ENCODE measurements at regions not wholly inside any gene's neighbourhood (a gene's known extent, or its start where the extent isn't known, plus 50 kb on each side); places are given as distances from the start of the nearest gene placed in this dataset.

DNA sequence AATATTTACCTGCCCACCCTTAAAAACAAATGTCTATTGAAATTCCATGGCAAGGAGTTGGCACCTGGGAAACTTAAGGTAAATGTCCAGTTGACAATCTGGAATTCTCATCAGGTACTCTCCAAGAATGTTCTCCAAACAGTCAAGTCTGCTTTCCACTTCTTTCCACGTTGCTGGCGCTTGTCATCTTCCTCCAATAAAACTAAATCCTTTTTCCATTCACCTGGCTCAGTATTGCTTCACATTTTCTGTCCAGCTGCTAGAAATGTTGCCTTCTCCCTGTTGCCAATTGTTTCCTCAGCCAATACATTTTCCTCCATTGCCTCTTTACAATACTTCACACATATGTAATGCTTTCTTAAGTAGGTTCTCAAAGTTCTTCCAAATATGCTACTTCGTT, 1288.1 kb upstream of the MAP3K7 start:
- no peak overlapping the region for H3K27ac ChIP-seq
- no peak for DNase-seq (ENCODE audit: low spot score)
- no peak overlapping the region for H3K4me3 ChIP-seq
- TF ChIP-seq, protein P1, sequence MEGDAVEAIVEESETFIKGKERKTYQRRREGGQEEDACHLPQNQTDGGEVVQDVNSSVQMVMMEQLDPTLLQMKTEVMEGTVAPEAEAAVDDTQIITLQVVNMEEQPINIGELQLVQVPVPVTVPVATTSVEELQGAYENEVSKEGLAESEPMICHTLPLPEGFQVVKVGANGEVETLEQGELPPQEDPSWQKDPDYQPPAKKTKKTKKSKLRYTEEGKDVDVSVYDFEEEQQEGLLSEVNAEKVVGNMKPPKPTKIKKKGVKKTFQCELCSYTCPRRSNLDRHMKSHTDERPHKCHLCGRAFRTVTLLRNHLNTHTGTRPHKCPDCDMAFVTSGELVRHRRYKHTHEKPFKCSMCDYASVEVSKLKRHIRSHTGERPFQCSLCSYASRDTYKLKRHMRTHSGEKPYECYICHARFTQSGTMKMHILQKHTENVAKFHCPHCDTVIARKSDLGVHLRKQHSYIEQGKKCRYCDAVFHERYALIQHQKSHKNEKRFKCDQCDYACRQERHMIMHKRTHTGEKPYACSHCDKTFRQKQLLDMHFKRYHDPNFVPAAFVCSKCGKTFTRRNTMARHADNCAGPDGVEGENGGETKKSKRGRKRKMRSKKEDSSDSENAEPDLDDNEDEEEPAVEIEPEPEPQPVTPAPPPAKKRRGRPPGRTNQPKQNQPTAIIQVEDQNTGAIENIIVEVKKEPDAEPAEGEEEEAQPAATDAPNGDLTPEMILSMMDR (IDR thresholded peaks at IDR 0.05): no peak

DNA sequence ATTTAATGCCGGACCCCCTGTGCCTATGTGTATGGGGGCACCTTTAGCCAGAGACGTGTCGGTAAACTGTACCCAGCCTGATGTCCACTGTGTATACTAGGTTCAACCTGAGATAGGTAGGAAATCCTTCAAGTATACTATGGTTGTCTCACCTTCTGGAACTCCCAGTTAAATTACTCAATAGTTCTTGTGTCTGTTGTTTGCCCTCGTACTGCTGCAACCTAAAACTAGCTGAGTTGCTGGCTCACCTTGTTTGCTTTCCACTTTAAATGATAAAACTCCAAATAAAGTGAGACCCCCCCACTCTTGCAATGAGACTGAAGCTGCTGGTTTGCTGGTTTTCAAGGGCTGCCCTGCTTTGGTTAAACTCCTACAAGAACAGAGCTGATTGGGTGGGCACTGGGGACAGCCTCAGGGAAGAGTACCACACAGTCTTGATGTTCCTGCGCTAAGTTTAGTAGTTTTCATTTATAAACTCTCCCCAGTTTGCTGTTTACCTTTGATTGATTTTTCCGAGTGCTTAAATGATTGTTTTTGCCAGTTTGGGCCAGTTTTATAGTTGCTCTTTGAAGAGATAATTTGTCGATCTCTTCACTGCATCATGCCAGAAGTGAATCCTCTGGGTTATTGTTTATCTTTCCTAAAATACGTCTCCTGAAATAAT, 1281.8 kb upstream of the MAP3K7 start:
- no peak overlapping the region for H3K27ac ChIP-seq
- H3K4me3 ChIP-seq: no peak overlapping the region
- no peak for DNase-seq (ENCODE audit: low spot score)
- TF ChIP-seq, protein P1 (IDR thresholded peaks at IDR 0.05): no peak

DNA sequence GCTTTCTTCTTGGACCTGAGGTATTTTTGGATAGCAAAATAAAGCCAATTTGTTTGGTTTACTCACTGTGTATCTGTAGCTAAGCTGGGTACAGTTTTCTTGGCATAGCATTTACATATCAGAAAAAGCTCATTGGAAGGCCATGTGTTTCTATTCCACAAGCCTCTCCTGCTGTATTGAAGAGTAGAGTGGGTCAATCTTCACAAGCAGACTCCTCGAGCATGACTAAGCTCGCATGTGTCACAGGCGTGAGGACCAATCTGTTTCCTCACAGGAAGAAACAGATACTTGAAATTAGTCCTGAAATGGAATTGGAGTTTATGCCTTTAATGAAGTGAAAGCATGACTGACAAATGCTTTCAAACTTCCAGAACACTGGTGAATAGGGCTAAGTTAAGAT, 1279.0 kb upstream of the MAP3K7 start:
- Histone ChIP-seq H3K4me3 (no peak overlapping the region), H3K27ac (no peak overlapping the region)
- DNase-seq (ENCODE audit: low spot score): no peak
- TF ChIP-seq, protein P1 (IDR thresholded peaks at IDR 0.05): no peak

DNA sequence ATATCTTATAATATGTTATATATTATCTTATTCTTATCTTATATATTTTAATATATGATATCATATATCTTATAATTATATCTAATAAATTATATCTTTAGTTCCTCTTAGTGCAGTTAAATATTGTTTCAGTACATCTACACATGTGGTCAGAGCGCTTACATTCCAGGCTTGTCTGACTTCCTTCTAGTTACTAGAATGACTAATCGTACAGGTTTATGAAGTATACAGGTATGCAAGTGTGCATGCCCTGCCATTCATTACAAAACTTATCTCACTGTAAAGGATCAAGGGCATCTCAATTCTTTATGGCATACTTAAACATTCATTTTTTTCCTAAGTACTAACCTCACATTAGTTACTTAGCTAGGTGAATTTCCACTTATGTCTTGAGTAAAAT, 1278.0 kb upstream of the MAP3K7 start:
- no peak for DNase-seq (ENCODE audit: low spot score)
- Histone ChIP-seq H3K27ac (no peak overlapping the region), H3K4me3 (no peak overlapping the region)
- TF ChIP-seq, protein P1 (IDR thresholded peaks at IDR 0.05): no peak

DNA sequence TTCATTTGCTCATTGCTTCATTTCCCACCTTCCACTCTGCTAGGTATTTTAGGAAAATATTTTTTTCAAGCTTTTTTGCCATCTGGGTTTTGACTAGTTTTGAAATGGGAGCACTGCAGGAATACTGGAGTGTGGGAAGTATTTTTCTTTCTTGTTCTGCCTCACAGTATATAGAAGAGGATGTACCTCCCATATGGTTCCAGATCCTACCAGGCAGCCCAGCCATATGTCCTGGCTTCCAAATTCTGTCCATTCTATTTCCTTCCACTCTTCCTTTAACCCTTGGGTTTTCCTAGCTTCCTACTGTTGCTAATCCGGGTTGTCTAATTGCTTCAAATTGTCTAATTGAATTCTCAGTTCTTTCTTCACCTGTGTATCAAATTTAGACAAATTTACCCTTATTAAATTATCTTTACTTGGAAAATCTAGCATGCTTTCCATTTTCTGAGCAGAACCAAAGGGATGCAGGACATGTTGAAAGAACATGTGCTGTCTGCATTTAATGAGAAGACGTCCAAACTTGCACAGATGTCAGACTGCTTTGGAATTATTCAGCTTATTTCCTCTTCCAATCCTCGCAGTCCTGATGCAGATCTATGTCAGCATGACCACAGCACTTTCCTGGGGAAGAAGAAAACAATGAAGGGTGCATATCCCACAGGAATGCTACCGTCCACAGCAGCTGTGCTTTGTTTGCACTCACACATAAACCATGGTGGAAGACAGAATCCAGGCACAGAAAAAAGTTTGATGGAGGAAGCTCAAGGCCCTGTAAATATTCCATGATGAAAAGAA, 1273.9 kb upstream of the MAP3K7 start:
- DNase-seq (ENCODE audit: low spot score): no peak
- Histone ChIP-seq H3K27ac (no peak overlapping the region), H3K4me3 (no peak overlapping the region)
- TF ChIP-seq, protein P1 (IDR thresholded peaks at IDR 0.05): no peak

DNA sequence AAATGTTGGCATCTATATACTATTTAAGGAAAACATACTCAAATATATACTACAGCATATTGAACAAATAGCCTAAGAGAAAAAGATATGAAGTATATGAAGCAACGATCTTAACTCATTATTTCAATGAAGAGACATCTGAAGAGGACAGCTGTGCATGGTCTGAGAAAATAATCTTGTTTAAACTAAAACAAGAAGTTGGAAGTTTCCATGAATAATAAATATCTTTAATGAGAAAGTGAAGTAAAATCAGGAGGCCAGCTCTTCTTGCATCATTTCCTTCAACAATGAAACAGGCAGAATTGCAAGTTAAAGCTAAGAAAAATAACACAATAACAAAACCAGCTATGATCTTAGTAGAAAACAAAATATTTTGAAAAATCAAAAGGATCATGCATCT, 1265.4 kb upstream of the MAP3K7 start:
- Histone ChIP-seq H3K4me3 (no peak overlapping the region), H3K27ac (no peak overlapping the region)
- TF ChIP-seq, protein P1 (IDR thresholded peaks at IDR 0.05): no peak
- no peak for DNase-seq (ENCODE audit: low spot score)

DNA sequence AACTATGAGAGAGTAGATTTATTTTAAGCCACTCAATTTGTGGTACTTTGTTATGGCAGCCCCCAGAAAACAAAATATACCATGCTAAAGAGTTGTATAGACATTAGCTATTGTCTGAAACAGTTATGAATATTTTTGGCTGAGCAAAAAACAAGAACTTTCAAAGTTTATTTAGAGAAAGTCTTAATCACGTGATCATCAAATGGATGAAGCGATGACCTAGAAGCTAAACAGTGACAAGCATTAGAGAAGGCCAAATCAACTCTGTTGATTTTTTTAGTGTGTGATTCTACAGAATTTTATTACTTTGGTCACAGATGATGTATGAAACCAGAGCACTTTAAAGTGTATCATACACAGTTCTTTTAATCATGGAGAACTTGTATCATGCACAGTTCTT, 1247.9 kb upstream of the MAP3K7 start:
- Histone ChIP-seq H3K27ac (no peak overlapping the region), H3K4me3 (no peak overlapping the region)
- DNase-seq (ENCODE audit: low spot score): no peak
- TF ChIP-seq, protein P1 (IDR thresholded peaks at IDR 0.05): no peak
